Occipital lobe (tissue), 1 donor: ENCODE measurements at regions not wholly inside any gene's neighbourhood (a gene's known extent, or its start where the extent isn't known, plus 50 kb on each side); places are given as distances from the start of the nearest gene placed in this dataset.

Source experiments
- DNase-seq: peaks from one replicate; lab custom pipeline; 2025; lab: John Stamatoyannopoulos, UW

DNA sequence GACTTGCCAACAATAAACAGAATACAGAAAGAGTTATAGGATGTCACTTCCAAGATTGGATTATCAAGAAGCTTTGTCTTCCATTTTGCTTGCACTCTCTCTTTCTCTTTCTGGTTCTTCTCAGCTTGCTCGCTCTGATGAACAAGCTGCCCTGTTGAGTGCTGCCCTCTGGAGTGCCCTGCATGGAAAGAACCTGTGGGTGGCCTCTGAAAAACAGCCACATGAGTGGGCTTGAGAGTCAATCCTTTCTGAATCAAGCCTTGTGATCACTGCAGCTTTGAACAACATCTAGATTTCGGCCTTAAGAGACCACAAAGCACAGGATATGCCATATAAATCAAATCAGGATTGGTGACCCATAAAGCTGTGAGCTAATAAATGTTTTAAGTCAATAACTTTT, 185.1 kb downstream of the KIF2B start:
- no peak for DNase-seq

DNA sequence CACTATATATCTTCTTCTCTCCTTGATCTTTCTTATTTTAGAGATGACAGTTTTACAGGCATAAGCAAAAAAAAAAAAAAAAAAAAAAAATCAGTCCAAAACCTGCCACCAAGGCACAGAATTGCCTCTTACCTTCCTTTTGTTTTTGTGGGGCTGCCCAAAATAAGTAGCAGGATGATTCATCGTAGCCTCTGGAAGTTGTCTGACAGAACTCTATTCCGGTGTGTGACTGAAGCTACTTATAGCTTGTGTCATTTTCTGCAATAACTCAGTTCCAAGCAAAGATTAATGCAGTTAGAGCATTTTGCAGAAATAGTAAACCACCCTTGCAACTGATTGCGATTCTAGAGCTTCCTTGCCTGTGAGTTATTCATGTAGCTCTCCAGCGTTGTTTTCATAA, 186.8 kb downstream of the KIF2B start:
- no peak for DNase-seq

DNA sequence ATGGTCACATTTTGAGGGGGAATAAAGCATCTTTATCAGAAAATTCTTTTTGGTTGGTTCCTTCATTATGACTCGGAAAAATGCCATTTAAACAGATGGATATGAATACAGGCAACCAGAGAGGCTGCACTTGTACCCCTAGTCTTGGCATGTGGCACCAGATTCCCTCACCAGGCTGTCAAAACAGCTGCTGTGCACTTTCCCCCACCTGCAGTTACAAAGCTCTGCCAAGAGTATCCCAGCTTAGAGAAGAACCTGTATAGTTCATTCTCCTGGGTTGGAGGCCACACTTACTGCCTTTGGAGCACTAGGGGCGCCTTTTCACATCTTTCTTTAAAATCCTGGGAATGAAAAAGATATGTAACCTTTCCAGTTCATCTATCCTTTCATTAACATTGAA, 190.3 kb downstream of the KIF2B start:
- DNase-seq, result no peak

DNA sequence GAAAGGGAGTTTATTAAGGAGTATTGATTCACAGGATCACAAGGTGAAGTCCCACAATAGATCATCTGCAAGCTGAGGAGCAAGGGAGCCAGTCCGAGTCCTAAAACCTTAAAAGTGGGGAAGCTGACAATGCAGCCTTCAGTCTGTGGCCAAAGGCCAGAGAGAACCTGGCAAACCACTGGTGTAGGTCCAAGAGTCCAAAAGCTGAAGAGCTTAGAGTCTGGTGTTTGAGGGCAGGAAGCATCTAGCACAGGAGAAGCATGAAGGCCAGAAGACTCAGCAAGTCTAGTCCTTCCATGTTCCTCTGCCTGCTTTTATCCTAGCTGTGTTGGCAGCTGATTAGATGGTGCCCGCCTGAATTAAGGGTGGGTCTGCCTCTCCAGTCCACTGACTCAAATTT, 193.0 kb downstream of the KIF2B start:
- DNase-seq, result no peak

DNA sequence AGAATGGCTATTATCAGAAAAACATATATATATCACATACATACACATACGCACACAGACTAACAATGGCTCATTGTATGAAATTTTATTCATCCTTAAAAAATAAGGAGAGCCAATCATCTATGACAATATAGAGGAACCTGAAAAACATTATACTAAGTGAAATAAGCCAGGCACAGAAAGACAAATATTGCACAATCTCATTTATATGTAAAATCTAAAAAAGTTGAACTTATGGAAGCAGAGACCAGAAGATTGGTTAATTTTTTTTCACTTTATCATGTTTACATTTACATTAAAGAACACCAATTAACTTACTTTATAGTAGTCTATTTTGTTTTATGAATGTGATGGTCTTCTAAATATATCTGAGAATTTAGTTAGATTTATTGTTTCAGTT, 198.7 kb downstream of the KIF2B start:
- DNase-seq, result no peak

DNA sequence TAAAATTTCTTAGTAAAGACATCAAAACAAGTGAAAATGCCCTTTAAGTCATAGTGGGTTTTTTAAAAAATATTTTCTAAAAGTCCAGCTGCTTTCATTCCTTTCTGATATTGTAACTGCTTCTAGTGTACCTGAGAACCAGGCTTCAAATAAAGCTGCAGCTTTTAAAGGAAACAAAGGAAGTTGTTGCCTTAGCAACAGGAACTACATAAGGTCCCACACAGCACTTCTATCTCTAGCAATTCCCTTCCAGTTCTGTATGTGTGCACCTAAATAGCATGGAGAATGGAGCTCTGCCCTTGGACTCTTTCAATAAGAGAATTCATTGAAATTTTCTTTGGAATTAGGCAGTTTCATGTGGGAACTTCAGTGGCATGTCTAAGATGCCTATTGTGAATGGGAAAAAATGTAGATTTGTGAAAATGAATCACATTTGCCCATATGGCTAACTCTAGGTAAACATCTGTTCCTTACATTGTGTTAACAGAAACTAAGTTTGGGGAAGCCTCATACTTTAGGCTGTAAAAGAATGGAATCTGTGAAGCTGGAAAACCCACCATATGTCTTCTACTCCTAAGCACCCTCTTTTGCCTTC, 206.4 kb downstream of the KIF2B start:
- DNase-seq, result no peak

DNA sequence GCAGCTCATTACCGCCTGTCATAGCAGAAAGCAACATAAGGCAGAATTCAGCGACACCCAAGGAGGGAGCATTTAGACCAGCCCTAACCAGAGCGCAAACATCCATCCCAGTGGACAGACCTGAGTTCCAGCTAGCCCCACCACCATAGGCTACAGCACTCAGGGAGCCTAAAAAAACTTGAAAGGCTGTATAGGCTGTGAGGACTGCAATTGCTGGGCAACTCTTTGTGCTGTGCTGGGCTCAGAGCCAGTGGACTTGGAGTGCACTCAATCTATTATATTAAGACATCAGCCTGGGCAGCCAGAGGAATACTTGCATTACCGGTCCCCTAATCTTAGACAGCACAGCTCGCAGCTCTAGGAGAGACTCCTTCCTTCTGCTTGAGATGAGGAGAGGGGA, 207.3 kb downstream of the KIF2B start:
- DNase-seq, result no peak

DNA sequence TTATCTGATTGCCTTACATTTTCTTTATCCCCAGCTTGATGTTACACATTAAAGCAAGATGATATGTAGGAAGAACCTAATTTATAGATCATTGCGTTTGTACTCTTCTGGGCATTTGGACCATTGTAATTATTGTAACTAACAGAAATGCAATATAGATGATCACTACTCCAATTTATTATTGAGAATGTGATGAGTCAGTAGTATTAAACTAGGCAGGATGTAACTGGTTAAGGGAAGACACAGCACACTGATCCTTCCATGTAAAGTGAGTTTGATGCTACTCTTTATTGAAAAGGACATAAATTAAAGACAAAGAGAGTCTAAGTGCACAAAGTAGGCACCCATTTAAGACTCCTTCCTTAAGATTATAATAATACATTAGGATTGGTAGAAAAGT, 223.8 kb downstream of the KIF2B start:
- DNase-seq, result no peak

DNA sequence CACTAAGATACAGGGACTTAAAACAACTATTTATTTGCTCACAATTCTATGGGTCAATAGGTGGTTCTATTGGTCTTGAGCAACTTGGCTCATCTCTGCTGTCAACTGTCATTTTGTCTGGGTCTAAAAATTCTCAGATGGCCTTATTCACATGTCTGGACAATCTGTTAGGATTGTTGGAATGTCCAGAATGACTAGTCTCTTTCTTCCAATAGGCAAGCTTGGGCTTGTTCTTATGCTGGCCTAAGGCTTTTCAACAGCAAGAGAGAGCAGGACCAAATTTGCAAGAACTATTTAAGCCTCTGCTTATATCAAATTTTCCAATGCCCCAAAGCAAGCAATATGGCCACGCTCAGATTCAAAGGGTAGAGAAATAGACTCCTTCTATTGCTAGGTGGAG, 240.9 kb downstream of the KIF2B start:
- no peak for DNase-seq

DNA sequence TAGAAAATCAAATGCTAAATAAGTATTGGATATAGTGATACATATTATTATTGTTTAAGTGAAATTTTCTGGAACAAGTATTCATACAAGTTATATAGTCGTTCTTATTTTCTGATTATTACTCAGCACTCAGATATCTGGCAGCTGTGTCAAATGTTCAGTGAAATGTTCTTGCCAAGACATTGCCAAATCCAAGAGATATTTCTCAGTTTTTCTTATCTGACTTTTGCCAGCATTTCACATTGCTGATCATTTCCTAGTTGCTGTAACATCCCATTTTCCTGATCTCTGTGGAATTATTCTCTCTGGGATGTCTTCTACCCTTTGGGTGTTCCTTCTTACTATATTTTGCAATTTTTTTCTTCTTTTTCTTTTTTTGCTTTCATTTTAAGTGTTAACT, 262.3 kb downstream of the KIF2B start:
- DNase-seq, result no peak

DNA sequence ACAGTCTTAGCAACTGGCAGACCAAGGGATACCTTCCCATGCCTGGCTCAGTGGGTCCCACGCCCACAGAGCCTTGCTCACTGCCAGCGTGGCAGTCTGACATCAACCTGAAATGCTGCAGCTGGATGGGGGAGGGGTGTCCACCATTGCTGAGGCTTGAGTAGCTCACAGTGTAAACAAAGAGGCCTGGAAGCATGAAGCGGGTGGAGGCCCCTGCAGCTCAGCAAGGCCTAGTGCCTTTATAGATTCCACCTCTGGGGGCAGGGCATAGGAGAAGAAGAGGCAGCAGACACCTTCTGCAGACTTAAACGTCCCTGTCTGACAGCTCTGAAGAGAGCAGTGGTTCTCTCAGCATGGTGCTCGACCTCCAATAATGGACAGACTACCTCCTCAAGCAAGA, 263.2 kb downstream of the KIF2B start:
- no peak for DNase-seq

DNA sequence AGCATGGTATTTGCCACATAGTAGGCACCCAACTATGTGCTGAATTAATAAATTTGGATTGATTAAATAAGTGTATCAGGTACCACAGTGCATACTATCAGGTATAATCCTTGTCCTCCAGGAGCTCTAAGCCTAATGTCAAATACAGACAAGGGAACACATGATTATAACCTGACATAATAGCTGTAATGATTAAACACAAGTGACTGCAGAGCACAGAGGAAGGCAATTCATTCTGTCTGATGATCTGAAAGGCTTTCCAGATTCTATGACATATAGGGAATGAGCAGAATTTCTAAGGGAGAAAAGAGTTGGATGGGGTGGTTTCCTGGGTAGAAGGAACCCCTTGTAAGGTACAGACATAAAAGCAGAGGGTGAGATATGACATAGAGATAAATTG, 273.5 kb downstream of the KIF2B start:
- no peak for DNase-seq

DNA sequence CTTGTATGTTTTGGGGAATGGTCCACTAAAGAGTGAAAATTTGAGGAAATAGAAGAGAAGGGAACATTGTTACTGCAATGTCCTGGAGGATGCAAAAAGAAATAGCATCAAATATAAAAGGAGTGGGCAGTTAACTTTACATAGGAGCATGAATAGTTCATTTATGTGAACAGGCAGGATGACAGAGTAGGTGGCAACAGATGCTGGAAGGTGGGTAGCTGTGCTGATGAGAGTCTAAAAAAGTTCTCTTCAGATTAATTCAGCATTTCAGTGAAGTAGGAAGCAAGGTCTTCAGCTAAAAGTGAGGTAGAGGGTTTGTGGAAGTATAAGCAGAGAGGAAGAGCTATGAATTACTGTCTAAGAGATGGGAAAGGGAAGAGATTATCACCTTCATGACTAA, 276.5 kb downstream of the KIF2B start:
- no peak for DNase-seq

DNA sequence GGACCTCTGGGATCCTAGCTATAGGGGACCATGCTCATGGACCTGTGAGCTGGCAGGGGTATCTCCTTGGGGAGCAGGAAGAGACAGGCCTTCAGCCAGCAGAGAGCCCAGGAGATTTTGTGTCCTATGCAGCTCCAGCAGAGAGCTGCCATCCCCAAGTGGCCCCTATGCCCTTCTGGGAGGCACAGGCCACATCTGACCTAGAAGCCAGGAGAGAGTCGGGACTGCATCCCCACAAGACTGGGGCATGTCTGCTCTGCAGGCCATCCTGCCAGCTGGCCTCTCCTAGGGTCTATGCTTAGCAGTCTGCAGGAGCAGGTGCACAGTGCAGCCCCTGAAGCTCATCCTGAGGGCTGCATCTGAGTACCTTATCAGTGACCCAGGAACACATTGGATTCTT, 279.5 kb downstream of the KIF2B start:
- DNase-seq, result no peak

DNA sequence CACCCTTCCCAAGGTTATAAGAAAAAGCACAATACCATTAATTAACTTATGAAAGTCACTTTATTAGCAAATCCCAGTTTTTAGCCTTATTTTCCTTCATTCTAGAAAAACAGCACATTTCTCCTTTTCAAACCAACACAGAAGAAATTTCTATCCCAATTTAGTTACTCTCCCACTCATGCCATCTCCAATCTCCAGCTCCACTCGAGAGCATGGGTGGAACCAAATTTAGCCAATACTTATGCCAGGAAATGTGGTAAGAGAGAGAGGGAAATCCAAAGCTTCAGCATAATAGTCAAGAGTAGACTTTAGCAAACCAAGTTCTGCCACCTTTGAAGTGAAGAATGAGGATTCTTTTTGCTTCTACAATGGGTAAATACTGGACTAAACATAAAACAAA, 288.8 kb downstream of the KIF2B start:
- peak; percentile 0 for DNase-seq

DNA sequence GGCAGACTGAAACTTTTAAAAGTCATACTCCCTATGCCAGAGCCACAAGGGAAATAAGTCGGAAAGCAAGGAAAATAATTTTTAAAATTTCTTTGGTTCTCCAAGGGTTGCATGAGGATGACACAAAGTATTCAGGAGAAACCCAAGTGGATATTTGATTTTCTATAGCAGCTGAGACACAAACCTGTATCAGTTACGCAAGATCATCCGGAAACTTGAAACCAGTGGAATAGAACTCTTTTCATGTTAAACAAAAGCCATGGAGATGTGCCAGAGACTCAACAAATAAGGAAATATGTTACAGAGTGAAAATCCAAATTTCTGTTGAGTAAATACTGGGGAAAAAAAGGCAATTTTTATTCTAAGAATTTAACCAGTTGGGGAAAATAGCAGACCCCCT, 294.7 kb downstream of the KIF2B start:
- DNase-seq, result no peak

DNA sequence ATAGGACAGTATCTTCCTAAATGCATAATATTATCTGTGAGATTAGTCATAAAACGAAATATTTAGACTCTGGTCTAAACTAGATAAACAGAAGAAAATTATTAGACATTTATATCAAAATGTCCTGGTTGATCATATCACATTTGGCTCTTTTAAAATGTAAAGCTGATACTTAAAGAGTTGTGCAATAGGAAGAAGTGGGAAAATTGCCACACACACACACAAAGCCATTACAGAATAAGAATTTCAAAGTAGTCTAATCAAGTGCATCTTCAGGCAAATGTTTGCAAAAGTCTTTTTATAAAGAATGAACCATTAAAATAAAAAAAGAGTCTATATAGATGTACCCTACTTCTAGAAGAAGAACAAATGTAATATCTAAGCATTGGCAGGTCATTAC, 301.7 kb downstream of the KIF2B start:
- no peak for DNase-seq

DNA sequence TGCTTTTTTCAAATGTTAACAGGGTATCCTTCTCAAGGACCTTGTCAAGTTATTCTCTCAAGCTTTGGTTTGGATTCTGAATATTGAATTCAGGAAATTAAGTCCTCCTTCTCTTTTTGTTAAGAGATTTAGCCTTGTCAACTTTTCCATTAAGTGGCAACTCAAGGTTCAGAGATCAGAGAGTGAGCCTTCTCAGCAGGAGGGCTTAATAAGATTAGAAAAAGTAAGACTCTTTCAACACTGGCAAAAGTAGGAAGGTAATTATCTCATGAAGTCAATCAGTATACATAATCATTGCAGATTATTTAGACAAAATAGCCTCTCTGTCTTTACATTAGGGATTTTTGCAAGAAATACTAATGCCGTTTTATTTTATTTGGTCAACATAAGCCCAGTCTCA, 330.7 kb downstream of the KIF2B start:
- DNase-seq, result no peak

DNA sequence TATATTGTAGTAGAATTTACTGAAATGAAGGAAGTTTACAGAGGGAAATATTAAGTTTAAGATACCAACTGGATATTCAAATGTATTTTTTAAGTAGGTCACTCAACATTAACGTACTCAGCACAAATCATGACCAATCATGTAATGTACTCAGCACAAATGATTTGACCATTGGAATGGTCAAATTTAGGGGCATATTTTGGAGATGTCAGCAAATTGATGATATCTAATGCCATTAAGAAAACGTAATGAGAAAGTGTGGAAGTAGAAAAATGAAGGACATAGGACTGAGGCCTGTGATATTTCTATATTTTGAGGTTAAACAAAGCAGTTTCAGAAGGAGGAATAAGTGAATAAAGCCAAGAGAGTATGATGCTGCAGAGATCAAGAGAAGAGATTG, 334.8 kb downstream of the KIF2B start:
- no peak for DNase-seq

DNA sequence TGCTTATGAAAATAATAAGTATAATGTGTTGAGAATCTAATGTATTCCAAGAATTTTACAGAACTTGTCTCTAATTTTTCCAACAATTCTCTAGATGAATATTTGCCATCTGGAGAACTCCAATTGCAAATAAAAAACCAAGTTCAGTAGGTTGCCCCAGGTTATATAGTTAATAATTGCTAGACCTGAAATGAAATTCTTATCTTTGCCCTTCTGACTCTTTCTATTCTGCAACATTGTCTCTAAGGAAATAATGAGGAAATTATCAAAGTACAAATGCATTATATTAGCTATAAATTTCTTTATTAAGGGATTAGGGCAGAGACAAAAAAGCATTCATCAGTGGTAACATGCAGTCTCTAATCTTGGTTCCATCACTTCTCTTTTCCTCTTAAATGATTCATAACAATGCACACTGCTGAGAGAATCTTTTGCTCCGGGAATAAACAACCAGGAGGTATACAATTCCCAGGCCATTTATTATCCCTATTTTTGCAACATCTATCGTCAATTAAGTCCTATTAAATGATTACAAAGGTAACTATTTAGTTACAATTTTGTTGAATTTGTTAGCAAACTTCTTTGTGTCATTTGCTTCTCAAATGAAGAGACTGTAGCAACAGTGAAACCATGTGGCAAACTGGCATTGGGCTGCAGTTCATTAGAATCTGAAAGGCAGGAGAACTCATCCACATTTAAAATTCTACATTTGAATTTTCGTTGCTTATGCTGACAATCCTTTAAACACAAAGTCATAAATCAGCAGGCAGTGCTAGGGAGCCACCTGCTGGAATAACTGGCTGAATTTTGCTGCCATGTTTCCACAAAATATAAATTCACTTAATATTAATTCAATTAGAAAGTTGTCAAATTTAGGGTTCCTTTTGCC, 349.6 kb downstream of the KIF2B start:
- peak; percentile 2 for DNase-seq

DNA sequence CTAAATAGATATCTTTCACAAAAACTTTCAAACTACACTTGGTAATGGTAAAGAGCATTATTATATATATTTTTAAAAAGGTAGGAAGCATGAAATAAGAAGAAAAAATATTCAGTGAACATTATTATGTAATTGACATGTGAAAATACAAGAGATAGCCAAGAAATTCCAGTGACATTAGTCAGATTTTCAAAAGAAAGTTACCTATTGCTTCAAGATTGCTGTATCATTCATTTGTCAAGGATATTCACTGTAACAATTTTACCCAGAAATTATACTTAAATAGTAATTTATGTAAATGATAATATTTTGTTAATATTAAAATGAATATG, 350.2 kb downstream of the KIF2B start:
- no peak for DNase-seq

DNA sequence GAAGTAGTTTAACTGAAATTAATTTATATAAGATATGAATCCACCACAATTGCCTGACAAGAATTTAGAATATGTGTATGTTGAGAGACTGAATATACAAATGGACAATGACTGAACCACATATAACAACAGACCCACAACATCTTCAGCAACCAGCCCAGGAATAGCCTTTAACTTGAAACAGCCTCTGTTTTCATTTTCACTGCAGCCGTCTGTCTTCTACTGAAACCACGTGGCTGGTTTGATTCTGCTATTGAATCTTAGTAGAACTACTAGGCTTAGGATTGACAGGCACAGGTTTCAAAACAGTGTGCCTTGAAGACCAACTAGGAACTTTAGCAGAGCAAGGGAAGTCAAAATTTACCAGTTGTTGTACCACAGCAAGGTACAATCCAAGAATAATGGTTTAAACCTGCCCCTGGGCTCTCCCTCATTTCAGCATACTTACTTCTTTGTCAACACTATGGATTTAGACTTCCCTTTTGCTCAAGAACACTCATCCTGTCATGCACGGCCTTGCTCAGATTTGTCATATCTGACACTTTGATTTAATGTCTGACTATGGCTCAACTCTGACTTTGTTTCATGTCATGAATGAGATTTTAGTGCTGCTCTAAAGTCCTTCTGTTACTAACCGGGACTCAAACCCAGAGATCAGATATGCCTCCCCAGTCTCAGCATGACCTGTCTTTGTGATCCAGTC, 355.0 kb downstream of the KIF2B start:
- DNase-seq, result no peak

DNA sequence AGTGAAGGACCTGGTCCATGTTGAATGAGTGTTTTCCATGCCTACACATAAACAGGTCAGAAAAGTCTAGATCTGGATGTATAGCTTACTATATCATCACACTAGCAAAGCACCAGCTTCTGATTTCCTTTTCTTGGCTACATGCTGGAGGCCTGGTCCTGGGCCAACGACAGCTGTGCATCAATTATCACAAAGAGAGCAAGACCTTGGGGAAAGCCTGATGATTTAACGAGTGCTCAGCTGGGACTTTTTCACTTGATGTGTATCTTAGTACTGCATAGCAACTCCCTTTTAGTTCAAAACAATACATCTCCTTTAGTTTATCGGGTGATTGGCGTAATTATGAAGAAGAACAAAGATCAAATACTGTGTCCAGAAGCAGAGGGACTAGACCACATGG, 358.2 kb downstream of the KIF2B start:
- DNase-seq, result no peak
